ENCODE measurements at regions not wholly inside any gene's neighbourhood (a gene's known extent, or its start where the extent isn't known, plus 50 kb on each side); places are given as distances from the start of the nearest gene placed in this dataset.

DNA sequence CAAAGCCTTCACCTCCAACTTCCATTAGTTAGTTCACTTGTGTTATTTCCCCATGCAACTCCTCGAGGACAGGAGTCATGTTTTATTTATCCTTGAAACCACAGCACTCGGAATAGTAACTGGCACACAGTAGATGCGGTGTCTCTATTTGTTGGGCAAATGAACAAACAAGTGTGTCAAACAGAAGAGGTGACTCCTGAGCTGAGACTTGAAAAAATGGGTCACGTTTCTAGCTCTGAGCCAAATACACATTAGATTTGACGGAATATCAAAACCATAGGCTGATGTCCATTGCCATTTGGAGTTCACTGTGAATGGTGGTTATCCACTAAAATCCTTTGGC lies 68.9 kb downstream of the C11orf91 start:
- WGBS (ENCODE audit: extremely low coverage, insufficient read length, low lambda C conversion rate), result no CpG with 5 or more reads among the region's 5 CpGs

More for the DNA sequence above, 68.9 kb downstream of the C11orf91 start:
- Mint-ChIP-seq H3K27me3 (ENCODE audit: low read depth) (no peaks in the 10 kb centered on the region; the same call in 1 of the 2 replicates), H3K36me3 (ENCODE audit: insufficient read depth in 1 of 3, low read depth in 3 of 3) (peaks cover 13 to 20% (median 16%) of the 10 kb centered on the region in 3 experiments), H3K27ac (no peak overlapping the region), H3K9me3 (peaks cover 21% of the 10 kb centered on the region in 2 experiments), H3K4me3 (no peak overlapping the region), H3K4me1 (peaks cover 8 to 9% of the 10 kb centered on the region in 2 experiments)
- Histone ChIP-seq H3K14ac (ENCODE audit: insufficient read depth, low read length) (no peak overlapping the region), H3K56ac (ENCODE audit: insufficient read length, low read depth, low read length) (no peak overlapping the region), H4K91ac (ENCODE audit: insufficient read length, low read depth, low read length) (no peak overlapping the region), H3K27ac (ENCODE audit: insufficient read length, low read depth, low read length) (no peak overlapping the region), H4K20me1 (ENCODE audit: control insufficient read depth, insufficient read depth, insufficient read length) (no peaks in the 10 kb centered on the region), H3K27me3 (ENCODE audit: insufficient read depth, low read length) (no peaks in the 10 kb centered on the region), H3K79me2 (ENCODE audit: insufficient read depth, low read length) (no peaks in the 10 kb centered on the region), H3K9me3 (ENCODE audit: control insufficient read depth, low read depth, low read length) (peaks cover 9% of the 10 kb centered on the region), H3K23ac (ENCODE audit: insufficient read length, low read depth, low read length) (no peak overlapping the region), H2BK15ac (ENCODE audit: low read depth, low read length) (no peak overlapping the region), H2BK5ac (ENCODE audit: insufficient read length, low read length) (no peak overlapping the region), H3K18ac (ENCODE audit: insufficient read length, low read depth, low read length) (no peak overlapping the region), H3K4me2 (ENCODE audit: insufficient read depth, insufficient read length, low read length) (no peak overlapping the region), H2AFZ (ENCODE audit: low read length) (no peak overlapping the region), H4K8ac (replicated peaks; ENCODE audit: insufficient read length, low read depth, low read length) (no peak overlapping the region), H2BK120ac (ENCODE audit: low read depth, low read length, poor library complexity, severe bottlenecking) (no peak overlapping the region), H3K9ac (ENCODE audit: extremely low read depth, insufficient read length, low read length) (no peak overlapping the region), H3K79me1 (ENCODE audit: insufficient read depth, low read depth, low read length, poor library complexity, severe bottlenecking) (no peaks in the 10 kb centered on the region), H2AK5ac (ENCODE audit: insufficient read length, low read length) (no peak overlapping the region), H2BK12ac (ENCODE audit: insufficient read length, low read depth, low read length) (no peak overlapping the region), H3K4me1 (ENCODE audit: insufficient read depth, low read length) (peaks cover 2% of the 10 kb centered on the region; the same call in 1 of the 2 replicates), H3K4ac (ENCODE audit: low read depth, low read length) (no peak overlapping the region), H4K5ac (ENCODE audit: insufficient read length, low read depth, low read length) (no peak overlapping the region), H3K23me2 (ENCODE audit: insufficient read length, low read depth, low read length, poor library complexity, severe bottlenecking) (no peaks in the 10 kb centered on the region), H3T11ph (ENCODE audit: low read length) (no peak overlapping the region), H2BK20ac (ENCODE audit: low read depth, low read length, poor library complexity, severe bottlenecking) (no peak overlapping the region)
- TF ChIP-seq, protein P1, sequence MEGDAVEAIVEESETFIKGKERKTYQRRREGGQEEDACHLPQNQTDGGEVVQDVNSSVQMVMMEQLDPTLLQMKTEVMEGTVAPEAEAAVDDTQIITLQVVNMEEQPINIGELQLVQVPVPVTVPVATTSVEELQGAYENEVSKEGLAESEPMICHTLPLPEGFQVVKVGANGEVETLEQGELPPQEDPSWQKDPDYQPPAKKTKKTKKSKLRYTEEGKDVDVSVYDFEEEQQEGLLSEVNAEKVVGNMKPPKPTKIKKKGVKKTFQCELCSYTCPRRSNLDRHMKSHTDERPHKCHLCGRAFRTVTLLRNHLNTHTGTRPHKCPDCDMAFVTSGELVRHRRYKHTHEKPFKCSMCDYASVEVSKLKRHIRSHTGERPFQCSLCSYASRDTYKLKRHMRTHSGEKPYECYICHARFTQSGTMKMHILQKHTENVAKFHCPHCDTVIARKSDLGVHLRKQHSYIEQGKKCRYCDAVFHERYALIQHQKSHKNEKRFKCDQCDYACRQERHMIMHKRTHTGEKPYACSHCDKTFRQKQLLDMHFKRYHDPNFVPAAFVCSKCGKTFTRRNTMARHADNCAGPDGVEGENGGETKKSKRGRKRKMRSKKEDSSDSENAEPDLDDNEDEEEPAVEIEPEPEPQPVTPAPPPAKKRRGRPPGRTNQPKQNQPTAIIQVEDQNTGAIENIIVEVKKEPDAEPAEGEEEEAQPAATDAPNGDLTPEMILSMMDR (conservative IDR thresholded peaks at IDR 0.05), result no peak
- DNase-seq, result no peak
